Right lobe of liver (tissue), 4 donors: ENCODE measurements at regions not wholly inside any gene's neighbourhood (a gene's known extent, or its start where the extent isn't known, plus 50 kb on each side); places are given as distances from the start of the nearest gene placed in this dataset.

ENCODE experiments used
- CTCF ChIP-seq, 4 donors: fragments of 200-600 bp in 3 of 4; fragments of 450-650 bp in 1 of 4; IDR thresholded peaks; one replicate each; pipeline versions ENCODE4 v1.5.1 to v1.8.0; 2016 to 2022; ENCODE audit warnings: antibody characterized with exemption in 4 of 4, mild to moderate bottlenecking in 2 of 4
- POLR2A ChIP-seq: fragments of 450-650 bp; IDR thresholded peaks from one replicate; pipeline ENCODE4 v1.6.1; 2017; ENCODE audit warnings: antibody characterized with exemption, mild to moderate bottlenecking
- donor health status: DM: no; HTN: no; CAD: no.
- donor health status: DM: no; HTN: no; CAD: no.
- donor health status: DM: no; HTN: yes; CAD: no.

DNA sequence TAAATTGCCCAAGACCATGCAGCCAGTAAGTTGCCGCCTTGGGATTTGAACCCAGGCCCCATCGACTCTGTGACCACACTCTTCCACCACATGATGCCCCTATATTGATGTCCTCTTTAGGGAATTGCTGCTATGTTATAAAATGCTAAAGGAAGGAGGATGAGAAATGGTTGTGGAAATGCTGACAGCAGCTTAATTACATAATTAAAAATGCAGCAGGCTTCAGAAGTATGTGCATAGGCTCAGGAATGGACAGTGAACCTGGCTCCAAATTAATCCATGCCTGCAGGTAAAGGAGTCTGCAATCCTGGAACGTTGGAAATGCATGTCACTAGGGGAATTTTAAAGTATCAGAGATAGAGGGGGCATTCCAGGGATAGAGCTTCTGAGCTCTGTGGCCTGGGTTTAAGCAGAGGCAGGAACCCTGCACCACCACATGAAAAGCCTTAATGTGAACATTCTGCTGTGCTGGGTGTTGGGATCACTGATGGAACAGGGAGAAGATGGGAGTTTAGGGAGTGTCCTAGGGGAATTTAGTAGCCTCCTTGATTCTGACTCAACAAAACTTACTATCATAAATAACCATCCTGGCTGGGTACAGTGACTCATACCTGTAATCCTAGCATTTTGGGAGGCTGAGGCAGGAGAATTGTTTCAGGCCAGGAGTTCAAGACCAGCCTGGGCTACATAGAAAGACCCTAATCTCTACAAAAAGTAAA lies 76.1 kb upstream of the CCDC85A start:
- TF ChIP-seq CTCF (IDR thresholded peaks at IDR 0.05) (no peak), POLR2A (no peak)
